SK-N-SH (cell line): ENCODE measurements at regions not wholly inside any gene's neighbourhood (a gene's known extent, or its start where the extent isn't known, plus 50 kb on each side); places are given as distances from the start of the nearest gene placed in this dataset.

Source experiments
- CTCF ChIA-PET: fragments of 300-600, 350-600 bp; formaldehyde crosslinking; extraction: SDS; loops from one replicate; lab custom pipeline; 2021; lab: Yijun Ruan, JAX
- POLR2A ChIA-PET: fragments of 350-600 bp; sonication (Branson Sonifier 250); formaldehyde crosslinking; extraction: SDS; loops from one replicate; lab custom pipeline; 2020; ENCODE audit warnings: antibody characterized with exemption, inconsistent platforms; lab: Yijun Ruan, JAX
- DNase-seq: peaks from one replicate; pipeline ENCODE4 v3.0.0; 2012
- H2AFZ ChIP-seq: fragments of 200-600 bp; sonication (generic); 2 replicates; pipeline ENCODE4 v1.8.1; 2016; ENCODE audit warnings: antibody characterized with exemption, mild to moderate bottlenecking, low read depth
- H3F3A ChIP-seq: fragments of 200-600 bp; sonication (generic); replicated peaks from 2 replicates; pipeline ENCODE3; 2016; ENCODE audit warnings: antibody characterized with exemption, mild to moderate bottlenecking; ENCODE audit not compliant: insufficient read depth
- H3K27ac ChIP-seq, 2 experiments: fragments of 200-500 bp in 1 of 2; fragments of 200-600 bp in 1 of 2; sonication (Bioruptor generic) in 1 of 2; sonication (generic), shearing (Covaris generic) in 1 of 2; 2 replicates each; pipeline versions ENCODE4 v1.5.1 to v1.6.1; 2014 to 2016; ENCODE audit warnings: low read depth in 2 of 2, inconsistent platforms in 1 of 2, low read length in 1 of 2, mild to moderate bottlenecking in 1 of 2, mixed read lengths in 1 of 2
- H3K27me3 ChIP-seq: fragments of 200-600 bp; sonication (generic), shearing (Covaris generic); 2 replicates; pipeline ENCODE4 v1.6.1; 2016; ENCODE audit warnings: mixed run types; ENCODE audit not compliant: insufficient read depth
- H3K36me3 ChIP-seq, 2 experiments: fragments of 200-500 bp in 1 of 2; fragments of 200-600 bp in 1 of 2; sonication (Bioruptor generic) in 1 of 2; sonication (generic) in 1 of 2; replicated peaks in 1 of 2; 2 replicates each; pipeline versions ENCODE3 to v1.5.1; 2014 to 2016; ENCODE audit warnings: low read length in 1 of 2, mild to moderate bottlenecking in 1 of 2; ENCODE audit not compliant: insufficient read depth in 2 of 2, control insufficient read depth in 1 of 2
- H3K4me1 ChIP-seq, 2 experiments: fragments of 200-500 bp in 1 of 2; fragments of 200-600 bp in 1 of 2; sonication (Bioruptor generic) in 1 of 2; sonication (generic), shearing (Covaris generic) in 1 of 2; 2 replicates each; pipeline versions ENCODE4 v1.5.1 to v1.6.1; 2014 to 2016; ENCODE audit warnings: low read depth in 1 of 2, low read length in 1 of 2, mixed run types in 1 of 2; ENCODE audit not compliant: insufficient read depth in 2 of 2, control insufficient read depth in 1 of 2
- H3K4me2 ChIP-seq: fragments of 200-600 bp; sonication (generic), shearing (Covaris generic); 2 replicates; pipeline ENCODE4 v1.6.1; 2017; ENCODE audit warnings: mixed run types
- H3K4me3 ChIP-seq, 2 experiments: fragments of 200-500 bp in 1 of 2; fragments of 200-600 bp in 1 of 2; sonication (Bioruptor generic) in 1 of 2; sonication (generic), shearing (Covaris generic) in 1 of 2; 2 replicates each; pipeline versions ENCODE4 v1.5.1 to v1.8.1; 2014 to 2016; ENCODE audit warnings: low read depth in 2 of 2, inconsistent platforms in 1 of 2, low read length in 1 of 2, mild to moderate bottlenecking in 1 of 2, mixed read lengths in 1 of 2, moderate library complexity in 1 of 2
- H3K79me2 ChIP-seq: fragments of 200-600 bp; sonication (generic); 2 replicates; pipeline ENCODE4 v1.8.1; 2017; ENCODE audit warnings: mild to moderate bottlenecking; ENCODE audit not compliant: insufficient read depth
- H3K9ac ChIP-seq: fragments of 200-600 bp; sonication (generic); 2 replicates; pipeline ENCODE4 v1.6.1; 2017; ENCODE audit warnings: mixed run types
- H3K9me2 ChIP-seq: fragments of 200-600 bp; sonication (generic); 2 replicates; pipeline ENCODE4 v1.6.1; 2017; ENCODE audit warnings: mixed run types
- H3K9me3 ChIP-seq: fragments of 200-600 bp; sonication (generic); 2 replicates; pipeline ENCODE4 v1.6.1; 2017; ENCODE audit warnings: mixed run types, mild to moderate bottlenecking, moderate library complexity
- H4K20me1 ChIP-seq: fragments of 200-600 bp; sonication (generic); 2 replicates; pipeline ENCODE4 v1.6.1; 2017; ENCODE audit warnings: mild to moderate bottlenecking, mixed run types; ENCODE audit not compliant: insufficient read depth
- CHD2 ChIP-seq: fragments of 150-350 bp; IDR thresholded peaks from 2 replicates; pipeline ENCODE4 v1.6.1; 2018; ENCODE audit warnings: low read length; ENCODE audit not compliant: partially characterized antibody
- EP300 ChIP-seq, 2 experiments: IDR thresholded peaks; 2 replicates each; pipeline versions ENCODE4 v1.4.0 to v1.6.1; 2012; ENCODE audit warnings: borderline replicate concordance in 1 of 2, low read depth in 1 of 2, low read length in 1 of 2
- GATA2 ChIP-seq: sonication (generic); formaldehyde crosslinking; IDR thresholded peaks from 2 replicates; pipeline ENCODE4 v1.5.0; 2020; ENCODE audit warnings: mild to moderate bottlenecking, missing genetic modification reagents
- MAX ChIP-seq: IDR thresholded peaks from 2 replicates; pipeline ENCODE4 v1.4.0; 2012; ENCODE audit warnings: low read depth
- MXI1 ChIP-seq: IDR thresholded peaks from 2 replicates; pipeline ENCODE4 v1.6.1; 2012; ENCODE audit warnings: mild to moderate bottlenecking, low read depth, low read length, improper control_type of control experiment
- PBX3 ChIP-seq: IDR thresholded peaks from 2 replicates; pipeline ENCODE4; 2012
- REST ChIP-seq: IDR thresholded peaks from 2 replicates; pipeline ENCODE4 v1.6.1; 2012; ENCODE audit warnings: mild to moderate bottlenecking, low read depth, low read length, moderate library complexity
- TAF1 ChIP-seq: IDR thresholded peaks from 2 replicates; pipeline ENCODE4 v1.6.1; 2012; ENCODE audit warnings: low read depth, mild to moderate bottlenecking, low read length, moderate library complexity, borderline replicate concordance
- TCF12 ChIP-seq: IDR thresholded peaks from 2 replicates; pipeline ENCODE4 v1.4.0; 2012
- USF1 ChIP-seq: IDR thresholded peaks from 2 replicates; pipeline ENCODE4 v1.4.0; 2012; ENCODE audit warnings: low read depth, borderline replicate concordance
- WGBS: methylation state at CpG from one replicate; pipeline ENCODE4 v1.1.6; 2017; ENCODE audit warnings: low lambda C conversion rate; 5-methylcytosine and 5-hydroxymethylcytosine counted together

DNA sequence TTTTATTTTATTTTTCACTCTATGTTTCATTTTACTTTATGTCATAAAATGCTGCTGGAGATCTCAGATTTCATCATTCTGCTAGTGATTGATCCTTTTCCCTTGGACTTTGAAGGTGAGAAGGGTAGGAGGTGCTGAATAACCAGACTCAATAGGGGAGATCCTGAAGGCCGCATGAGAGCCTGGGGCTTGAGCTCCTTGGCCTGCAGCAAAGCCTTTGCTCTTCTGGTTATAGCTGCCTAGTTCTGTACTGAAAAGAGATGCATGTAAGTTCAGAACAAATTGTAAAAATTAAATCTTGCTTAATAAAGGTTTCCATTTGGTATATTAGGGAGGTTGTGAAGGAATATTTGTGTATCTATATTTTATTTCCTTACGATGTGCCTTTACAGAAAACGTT lies 430.2 kb downstream of the QKI start (continued):
- no peak for TF ChIP-seq REST

DNA sequence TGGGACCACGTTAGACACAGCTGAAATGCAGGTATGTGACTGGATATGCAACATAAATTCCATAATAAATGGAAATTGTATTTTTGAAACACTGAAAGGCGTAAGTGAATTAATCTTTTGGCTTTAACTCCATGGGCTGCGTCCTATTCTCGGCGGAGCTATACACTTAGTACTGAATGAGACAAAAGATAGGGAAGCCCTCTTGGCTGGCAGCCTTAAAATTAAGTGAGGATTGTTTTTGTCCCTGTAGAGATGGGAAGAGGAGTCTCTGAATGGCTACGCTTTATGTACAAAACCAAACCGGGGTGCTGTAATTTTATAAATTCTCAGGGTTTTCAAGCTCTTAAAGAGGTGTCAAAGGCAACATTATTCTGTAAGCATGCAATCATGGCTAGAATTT lies 429.8 kb downstream of the QKI start:
- H3K9me3 ChIP-seq = no peaks in the 10 kb centered on the region
- 66% methylated on average over 7 of the region's 7 CpGs for WGBS
- no peak for DNase-seq
- H3K36me3 ChIP-seq = no peaks in the 10 kb centered on the region
- H3F3A ChIP-seq = no peaks in the 10 kb centered on the region
- TF ChIP-seq EP300 (IDR thresholded peaks at IDR 0.05; ENCODE audit: borderline replicate concordance in 1 of 2, low read depth in 1 of 2, low read length in 1 of 2) (no peak), CHD2 (no peak), GATA2 (CRISPR knock-in tag) (no peak), USF1 (no peak), TAF1 (no peak), PBX3 (no peak), TCF12 (no peak), MXI1 (no peak)
- CTCF ChIA-PET = no interaction called here
- H3K27me3 ChIP-seq = no peaks in the 10 kb centered on the region
- H3K4me3 ChIP-seq = no peak overlapping the region
- H2AFZ ChIP-seq = no peak overlapping the region
- H3K4me2 ChIP-seq = no peak overlapping the region
- H3K9ac ChIP-seq = no peak overlapping the region
- no peaks in the 10 kb centered on the region for H4K20me1 ChIP-seq
- H3K27ac ChIP-seq = no peak overlapping the region
- no peaks in the 10 kb centered on the region for H3K9me2 ChIP-seq
- H3K4me1 ChIP-seq = no peaks in the 10 kb centered on the region
- POLR2A ChIA-PET = no interaction called here
- no peaks in the 10 kb centered on the region for H3K79me2 ChIP-seq

DNA sequence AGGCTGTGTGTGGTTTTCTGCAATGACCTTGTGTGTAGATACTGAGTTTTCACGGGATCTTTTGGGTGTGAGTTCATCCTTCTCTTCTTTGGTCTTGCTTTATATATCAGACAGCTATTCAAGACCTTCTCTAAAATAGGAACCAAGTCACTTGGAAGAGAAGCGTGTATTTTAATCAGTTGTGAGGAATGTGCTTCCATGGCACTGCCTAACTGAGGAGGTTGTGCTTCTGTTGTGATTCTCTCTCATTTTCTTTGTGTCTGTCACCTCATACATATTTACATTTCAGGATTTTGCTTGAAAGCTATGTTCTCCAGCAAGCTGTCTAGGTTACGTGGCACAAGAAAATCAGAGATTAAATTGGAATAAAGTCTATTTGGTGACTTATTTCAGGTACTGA lies 428.7 kb downstream of the QKI start:
- ChIA-PET CTCF (no interaction called here), POLR2A (no interaction called here)
- H3K27ac ChIP-seq = no peak overlapping the region
- no peaks in the 10 kb centered on the region for H4K20me1 ChIP-seq
- no peak for DNase-seq
- no peaks in the 10 kb centered on the region for H3K4me1 ChIP-seq
- H3K9ac ChIP-seq = no peak overlapping the region
- H3K9me2 ChIP-seq = no peaks in the 10 kb centered on the region
- no peak overlapping the region for H3K4me2 ChIP-seq
- H3K4me3 ChIP-seq = no peak overlapping the region
- H2AFZ ChIP-seq = no peak overlapping the region
- TF ChIP-seq MAX = no peak
- no peaks in the 10 kb centered on the region for H3K27me3 ChIP-seq
- H3F3A ChIP-seq = no peaks in the 10 kb centered on the region
- no peaks in the 10 kb centered on the region for H3K9me3 ChIP-seq
- H3K36me3 ChIP-seq = no peaks in the 10 kb centered on the region
- no peaks in the 10 kb centered on the region for H3K79me2 ChIP-seq
- 15% methylated on average over 3 of the region's 3 CpGs for WGBS
